DMS114 treated with DMSO at 0.1 percent for 48 hours (cell line): ENCODE measurements at regions not wholly inside any gene's neighbourhood (a gene's known extent, or its start where the extent isn't known, plus 50 kb on each side); places are given as distances from the start of the nearest gene placed in this dataset.

Source experiments
- DNase-seq: peaks from one replicate; lab custom pipeline; 2025; ENCODE audit not compliant: unreplicated experiment; lab: John Stamatoyannopoulos, UW

GRCh38 chr6:168228676-168229367 lies 90.8 kb downstream of the DACT2 start:
- no peak for DNase-seq

- no peak for DNase-seq
These were observed 91.7 kb downstream of the DACT2 start for GRCh38 chr6:168227840-168228239.

- DNase-seq: no peak
These were observed 92.7 kb downstream of the DACT2 start for GRCh38 chr6:168226902-168227318.

GRCh38 chr6:168226061-168226752 lies 93.4 kb downstream of the DACT2 start:
- DNase-seq: no peak

GRCh38 chr6:168225471-168225911 lies 94.1 kb downstream of the DACT2 start:
- no peak for DNase-seq

- DNase-seq: no peak
These were observed 95.8 kb downstream of the DACT2 start for GRCh38 chr6:168223755-168224154.

- no peak for DNase-seq
These were observed 96.4 kb downstream of the DACT2 start for GRCh38 chr6:168223150-168223549.

GRCh38 chr6:168222115-168223043 lies 97.2 kb downstream of the DACT2 start:
- no peak for DNase-seq

- no peak for DNase-seq
These were observed 98.0 kb downstream of the DACT2 start for GRCh38 chr6:168221497-168222079.

GRCh38 chr6:168221000-168221399 lies 98.6 kb downstream of the DACT2 start:
- DNase-seq: no peak

GRCh38 chr6:168219804-168220203 lies 99.8 kb downstream of the DACT2 start:
- DNase-seq: no peak

GRCh38 chr6:168218785-168219566 lies 100.6 kb downstream of the DACT2 start:
- no peak for DNase-seq

- DNase-seq: no peak
These were observed 101.6 kb downstream of the DACT2 start for GRCh38 chr6:168217880-168218537.

- no peak for DNase-seq
These were observed 102.2 kb downstream of the DACT2 start for GRCh38 chr6:168217216-168217879.

GRCh38 chr6:168216751-168217191 lies 102.8 kb downstream of the DACT2 start:
- no peak for DNase-seq

GRCh38 chr6:168216117-168216516 lies 103.5 kb downstream of the DACT2 start:
- no peak for DNase-seq

- DNase-seq: no peak
These were observed 104.3 kb downstream of the DACT2 start for GRCh38 chr6:168215121-168215808.

GRCh38 chr6:168214586-168215104 lies 104.9 kb downstream of the DACT2 start:
- no peak for DNase-seq
